ENCODE measurements at regions not wholly inside any gene's neighbourhood (a gene's known extent, or its start where the extent isn't known, plus 50 kb on each side); places are given as distances from the start of the nearest gene placed in this dataset.

DNA sequence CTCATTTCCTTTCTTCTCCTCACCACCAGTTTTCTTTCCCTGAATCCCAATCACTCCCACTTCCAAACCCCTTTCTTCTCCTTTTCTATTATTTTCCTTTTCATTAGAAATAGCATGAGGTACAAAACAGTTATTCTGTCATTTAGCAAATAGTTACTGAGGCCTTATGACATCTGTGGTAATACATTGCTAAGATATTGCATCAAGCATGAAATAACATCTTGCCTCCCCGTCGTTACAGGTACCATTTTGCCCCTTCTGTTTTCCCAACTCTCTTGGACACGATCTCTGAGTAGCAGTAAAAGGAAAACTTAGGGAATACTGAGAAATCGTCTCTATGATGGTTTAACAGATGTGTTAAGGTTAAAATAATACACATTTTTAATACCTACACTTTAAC is 175.8 kb upstream of the SOX5 start:
- TF ChIP-seq EZH2 (IDR thresholded peaks at IDR 0.05; ENCODE audit: insufficient read depth, poor library complexity, severe bottlenecking) (no peak), EZH2phosphoT487 (IDR thresholded peaks at IDR 0.05; ENCODE audit: insufficient read depth, low read depth) (no peak)
